CD14-positive monocyte (primary cell): ENCODE measurements at regions not wholly inside any gene's neighbourhood (a gene's known extent, or its start where the extent isn't known, plus 50 kb on each side); places are given as distances from the start of the nearest gene placed in this dataset.

Experiments used
- DNase-seq, 3 donors: peaks; one replicate each; pipeline ENCODE4 v3.0.0-alpha.2; 2011 to 2022
- H2AFZ ChIP-seq: 2 replicates; pipeline ENCODE4 v1.6.0; 2012; ENCODE audit warnings: mild to moderate bottlenecking, low read depth, low read length, inconsistent platforms; ENCODE audit not compliant: insufficient read depth, poor library complexity, severe bottlenecking
- H3K27ac ChIP-seq, 2 donors: 1 replicate in 1 of 2; 2 replicates in 1 of 2; pipeline ENCODE4 v1.5.1; 2012 to 2013; ENCODE audit warnings: low read length in 2 of 2, control low read depth in 1 of 2, inconsistent platforms in 1 of 2, low read depth in 1 of 2, mild to moderate bottlenecking in 1 of 2
- H3K27me3 ChIP-seq, 2 donors: one replicate each; pipeline versions ENCODE4 v1.6.0 to v1.6.1; 2011 to 2013; ENCODE audit warnings: low read length in 2 of 2; ENCODE audit not compliant: control insufficient read depth in 2 of 2, insufficient read depth in 2 of 2
- H3K36me3 ChIP-seq, 2 donors: replicated peaks in 1 of 2; 1 replicate in 1 of 2; 2 replicates in 1 of 2; pipeline versions ENCODE4 v1.5.1 to v1.6.1; 2012 to 2013; ENCODE audit warnings: low read length in 2 of 2, control low read depth in 1 of 2, inconsistent platforms in 1 of 2, mild to moderate bottlenecking in 1 of 2; ENCODE audit not compliant: insufficient read depth in 2 of 2, control insufficient read depth in 1 of 2
- H3K4me1 ChIP-seq, 2 donors: 1 replicate in 1 of 2; 2 replicates in 1 of 2; pipeline versions ENCODE4 v1.5.1 to v1.6.1; 2012 to 2013; ENCODE audit warnings: low read length in 2 of 2, control low read depth in 1 of 2, inconsistent platforms in 1 of 2, mild to moderate bottlenecking in 1 of 2, moderate library complexity in 1 of 2; ENCODE audit not compliant: insufficient read depth in 2 of 2, control insufficient read depth in 1 of 2
- H3K4me2 ChIP-seq: replicated peaks from 2 replicates; pipeline ENCODE3; 2012; ENCODE audit warnings: low read length, moderate library complexity, mild to moderate bottlenecking; ENCODE audit not compliant: poor library complexity, severe bottlenecking; ENCODE audit errors: extremely low read depth
- H3K4me3 ChIP-seq, 3 experiments: fragments of 200-600 bp in 1 of 3; sonication (generic) in 1 of 3; replicated peaks in 1 of 3; 1 replicate in 2 of 3; 2 replicates in 1 of 3; pipeline ENCODE4 v1.5.1; 2011 to 2013; ENCODE audit warnings: low read length in 3 of 3, mild to moderate bottlenecking in 3 of 3, control low read depth in 2 of 3, low read depth in 2 of 3, inconsistent platforms in 1 of 3, moderate library complexity in 1 of 3
- H3K79me2 ChIP-seq: 2 replicates; pipeline ENCODE4 v1.6.0; 2012; ENCODE audit warnings: mild to moderate bottlenecking, control low read depth, inconsistent platforms, low read length, moderate library complexity; ENCODE audit not compliant: insufficient read depth
- H3K9ac ChIP-seq: 2 replicates; pipeline ENCODE4 v1.6.0; 2017; ENCODE audit warnings: low read length, mild to moderate bottlenecking; ENCODE audit not compliant: insufficient read depth, poor library complexity, severe bottlenecking
- H3K9me3 ChIP-seq, 2 donors: replicated peaks in 1 of 2; 1 replicate in 1 of 2; 2 replicates in 1 of 2; pipeline versions ENCODE4 v1.5.1 to v1.6.1; 2012 to 2013; ENCODE audit warnings: low read length in 2 of 2, control low read depth in 1 of 2; ENCODE audit not compliant: control insufficient read depth in 1 of 2, insufficient read depth in 1 of 2
- H4K20me1 ChIP-seq: 2 replicates; pipeline ENCODE4 v1.6.0; 2012; ENCODE audit warnings: mild to moderate bottlenecking, low read length, control low read depth, moderate library complexity; ENCODE audit not compliant: insufficient read depth
- H3K27ac Mint-ChIP-seq, 7 donors: one replicate each; pipeline ENCODE4 v1.8.0; 2020; ENCODE audit warnings: mild to moderate bottlenecking in 7 of 7, mixed read lengths in 7 of 7, moderate library complexity in 6 of 7, inconsistent platforms in 2 of 7
- H3K27me3 Mint-ChIP-seq, 3 donors: one replicate each; pipeline ENCODE4 v1.8.0; 2021 to 2022; ENCODE audit warnings: low read depth in 3 of 3, mild to moderate bottlenecking in 3 of 3, mixed read lengths in 3 of 3, moderate library complexity in 3 of 3, inconsistent platforms in 1 of 3
- H3K36me3 Mint-ChIP-seq, 2 donors: one replicate each; pipeline ENCODE4 v1.8.0; 2020; ENCODE audit warnings: mixed read lengths in 2 of 2, inconsistent platforms in 1 of 2, mild to moderate bottlenecking in 1 of 2
- H3K4me1 Mint-ChIP-seq: one replicate; pipeline ENCODE4 v1.8.0; 2020; ENCODE audit warnings: mild to moderate bottlenecking, mixed read lengths
- H3K4me3 Mint-ChIP-seq, 2 donors: one replicate each; pipeline ENCODE4 v1.8.0; 2020; ENCODE audit warnings: mild to moderate bottlenecking in 2 of 2, mixed read lengths in 2 of 2, moderate library complexity in 1 of 2
- H3K9me3 Mint-ChIP-seq, 7 donors: one replicate each; pipeline ENCODE4 v1.8.0; 2020 to 2022; ENCODE audit warnings: mixed read lengths in 7 of 7, mild to moderate bottlenecking in 6 of 7, moderate library complexity in 6 of 7, inconsistent platforms in 2 of 7
- WGBS: methylation state at CpG from one replicate; pipeline ENCODE4 v1.1.5; 2013; ENCODE audit warnings: missing lambda C conversion rate; ENCODE audit not compliant: insufficient coverage; 5-methylcytosine and 5-hydroxymethylcytosine counted together
- intact Hi-C, 2 donors: fragments of 100-400 bp; cut with micrococcal nuclease; formaldehyde crosslinking; loops; one replicate each; pipeline versions ENCODE4 v1.15.0 to v1.15.1; 2023
- TF ChIP-seq, protein P1 (sequence below): fragments of 200-600 bp; IDR thresholded peaks from one replicate; pipeline ENCODE4 v1.8.0; 2022; ENCODE audit warnings: antibody characterized with exemption, mild to moderate bottlenecking

DNA sequence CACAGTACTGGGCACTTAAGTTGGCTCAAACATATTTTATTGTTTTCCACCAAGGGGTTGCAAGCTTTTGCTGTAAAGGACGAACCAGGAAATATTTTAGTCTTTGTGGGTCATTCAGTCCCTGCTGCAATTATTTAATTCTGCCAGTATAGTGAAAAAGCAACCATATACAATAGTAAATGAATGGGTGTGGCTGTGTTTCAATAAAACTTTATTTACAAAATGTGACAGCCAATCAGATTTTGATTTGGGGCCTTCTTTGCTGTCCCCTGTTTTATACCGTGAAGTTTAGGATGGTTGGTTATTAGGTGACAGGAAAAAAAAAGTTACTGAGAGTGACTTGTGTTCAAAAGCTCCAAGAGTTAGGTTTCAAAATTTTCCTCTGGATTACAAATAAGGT lies 956.4 kb downstream of the AACS start:
- Histone ChIP-seq H3K4me2 (no peak overlapping the region), H3K36me3 (no peaks in the 10 kb centered on the region), H3K9ac (no peak overlapping the region), H3K27me3 (no peaks in the 10 kb centered on the region), H3K4me3 (no peak overlapping the region), H3K4me1 (no peaks in the 10 kb centered on the region), H3K79me2 (no peaks in the 10 kb centered on the region), H2AFZ (no peak overlapping the region), H4K20me1 (no peaks in the 10 kb centered on the region), H3K27ac (no peak overlapping the region), H3K9me3 (peaks cover 21 to 34% of the 10 kb centered on the region in 2 donors)
- WGBS: 83% methylated on average over 1 of the region's 2 CpGs
- no peak for DNase-seq
- TF ChIP-seq, protein P1, sequence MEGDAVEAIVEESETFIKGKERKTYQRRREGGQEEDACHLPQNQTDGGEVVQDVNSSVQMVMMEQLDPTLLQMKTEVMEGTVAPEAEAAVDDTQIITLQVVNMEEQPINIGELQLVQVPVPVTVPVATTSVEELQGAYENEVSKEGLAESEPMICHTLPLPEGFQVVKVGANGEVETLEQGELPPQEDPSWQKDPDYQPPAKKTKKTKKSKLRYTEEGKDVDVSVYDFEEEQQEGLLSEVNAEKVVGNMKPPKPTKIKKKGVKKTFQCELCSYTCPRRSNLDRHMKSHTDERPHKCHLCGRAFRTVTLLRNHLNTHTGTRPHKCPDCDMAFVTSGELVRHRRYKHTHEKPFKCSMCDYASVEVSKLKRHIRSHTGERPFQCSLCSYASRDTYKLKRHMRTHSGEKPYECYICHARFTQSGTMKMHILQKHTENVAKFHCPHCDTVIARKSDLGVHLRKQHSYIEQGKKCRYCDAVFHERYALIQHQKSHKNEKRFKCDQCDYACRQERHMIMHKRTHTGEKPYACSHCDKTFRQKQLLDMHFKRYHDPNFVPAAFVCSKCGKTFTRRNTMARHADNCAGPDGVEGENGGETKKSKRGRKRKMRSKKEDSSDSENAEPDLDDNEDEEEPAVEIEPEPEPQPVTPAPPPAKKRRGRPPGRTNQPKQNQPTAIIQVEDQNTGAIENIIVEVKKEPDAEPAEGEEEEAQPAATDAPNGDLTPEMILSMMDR: no peak
- H3K27ac Mint-ChIP-seq: no peak overlapping the region
- intact Hi-C loops: no loop called here
- peaks cover 9 to 33% (median 20%) of the 10 kb centered on the region in 7 donors for H3K9me3 Mint-ChIP-seq
- no peak overlapping the region for H3K4me3 Mint-ChIP-seq
- no peaks in the 10 kb centered on the region for H3K4me1 Mint-ChIP-seq
- H3K27me3 Mint-ChIP-seq: no peaks in the 10 kb centered on the region
- H3K36me3 Mint-ChIP-seq: no peaks in the 10 kb centered on the region

- Histone ChIP-seq H3K4me3 (no peak overlapping the region), H3K36me3 (no peaks in the 10 kb centered on the region), H3K79me2 (no peaks in the 10 kb centered on the region), H3K27me3 (no peaks in the 10 kb centered on the region), H2AFZ (no peak overlapping the region), H4K20me1 (no peaks in the 10 kb centered on the region), H3K27ac (no peak overlapping the region), H3K9me3 (peaks cover 6 to 8% of the 10 kb centered on the region in 2 donors), H3K4me1 (no peaks in the 10 kb centered on the region), H3K4me2 (no peak overlapping the region), H3K9ac (no peak overlapping the region)
- no CpG with 5 or more reads among the region's 2 CpGs for WGBS
- intact Hi-C loops: no loop called here
- Mint-ChIP-seq H3K27ac (no peak overlapping the region), H3K4me1 (no peaks in the 10 kb centered on the region), H3K36me3 (no peaks in the 10 kb centered on the region), H3K27me3 (no peaks in the 10 kb centered on the region), H3K9me3 (peaks cover 0 to 8% (median 2%) of the 10 kb centered on the region in 7 donors), H3K4me3 (no peak overlapping the region)
- no peak for DNase-seq
- TF ChIP-seq, protein P1: no peak
Measured at GRCh38 chr12:126027825-126028224, 962.6 kb downstream of the AACS start.
